ENCODE measurements at regions not wholly inside any gene's neighbourhood (a gene's known extent, or its start where the extent isn't known, plus 50 kb on each side); places are given as distances from the start of the nearest gene placed in this dataset.

GRCh38 chr4:66921433-66921832, 623.9 kb downstream of the CENPC start:
- no peak for TF ChIP-seq CTCF (IDR thresholded peaks at IDR 0.05)
- no peak for TF ChIP-seq POLR2A (IDR thresholded peaks at IDR 0.05)
